ENCODE measurements at regions not wholly inside any gene's neighbourhood (a gene's known extent, or its start where the extent isn't known, plus 50 kb on each side); places are given as distances from the start of the nearest gene placed in this dataset.

- no peak for TF ChIP-seq CTCF (IDR thresholded peaks at IDR 0.05)
- no peak for TF ChIP-seq POLR2A (IDR thresholded peaks at IDR 0.05)
These were observed 929.4 kb downstream of the UQCRFS1 start for GRCh38 chr19:28283592-28283991.
